GM12865 (cell line): ENCODE measurements at regions not wholly inside any gene's neighbourhood (a gene's known extent, or its start where the extent isn't known, plus 50 kb on each side); places are given as distances from the start of the nearest gene placed in this dataset.

ENCODE experiments used
- DNase-seq: peaks from one replicate; pipeline ENCODE4 v3.0.0; 2010; ENCODE audit warnings: low read depth
- H3K4me3 ChIP-seq: 2 replicates; pipeline ENCODE4 v1.5.1; 2011; ENCODE audit warnings: mild to moderate bottlenecking, low read depth, low read length, control low read depth
- CTCF ChIP-seq: IDR thresholded peaks from 2 replicates; pipeline ENCODE4 v1.5.1; 2011; ENCODE audit warnings: low read length, control low read depth, low read depth, inconsistent platforms; ENCODE audit not compliant: insufficient read depth; ENCODE audit errors: missing control alignments

- no peak for DNase-seq
- no peak for TF ChIP-seq CTCF
Observed at GRCh38 chr12:84730561-84731162, 181.9 kb downstream of the SLC6A15 start.

GRCh38 chr12:84727961-84728360, 184.6 kb downstream of the SLC6A15 start:
- DNase-seq, result no peak
- H3K4me3 ChIP-seq, result no peak overlapping the region
- TF ChIP-seq CTCF, result no peak

More at GRCh38 chr12:84730561-84731162, 181.9 kb downstream of the SLC6A15 start:
- no peak overlapping the region for H3K4me3 ChIP-seq

- DNase-seq, result no peak
- no peak for TF ChIP-seq CTCF
- H3K4me3 ChIP-seq, result no peak overlapping the region
Observed at GRCh38 chr12:84726780-84727179, 185.8 kb downstream of the SLC6A15 start.

- no peak for TF ChIP-seq CTCF
- no peak for DNase-seq
- H3K4me3 ChIP-seq, result no peak overlapping the region
Observed at GRCh38 chr12:84723988-84724387, 188.6 kb downstream of the SLC6A15 start.

GRCh38 chr12:84719997-84720396, 192.6 kb downstream of the SLC6A15 start:
- TF ChIP-seq CTCF, result no peak
- no peak overlapping the region for H3K4me3 ChIP-seq
- DNase-seq, result no peak

DNA sequence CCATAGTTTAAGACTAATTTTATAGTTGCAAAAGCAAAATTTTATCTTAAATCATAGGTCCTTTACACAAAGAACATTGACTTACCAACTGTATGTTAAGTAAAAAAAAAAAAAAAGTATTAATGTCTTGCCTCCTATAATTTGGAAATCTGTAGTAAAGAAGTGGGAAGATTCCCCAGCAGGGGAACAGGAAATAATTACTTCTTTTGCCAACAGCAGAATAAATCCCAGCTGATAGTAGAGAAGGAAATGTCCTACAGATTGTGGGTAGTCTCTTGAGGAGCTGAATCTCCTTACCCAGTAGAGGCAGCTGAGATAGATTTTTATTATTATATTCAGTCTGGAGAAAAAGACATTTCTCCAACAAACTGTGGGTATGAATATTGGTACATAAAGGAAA, 193.7 kb downstream of the SLC6A15 start:
- DNase-seq, result no peak
- no peak for TF ChIP-seq CTCF
- no peak overlapping the region for H3K4me3 ChIP-seq

DNA sequence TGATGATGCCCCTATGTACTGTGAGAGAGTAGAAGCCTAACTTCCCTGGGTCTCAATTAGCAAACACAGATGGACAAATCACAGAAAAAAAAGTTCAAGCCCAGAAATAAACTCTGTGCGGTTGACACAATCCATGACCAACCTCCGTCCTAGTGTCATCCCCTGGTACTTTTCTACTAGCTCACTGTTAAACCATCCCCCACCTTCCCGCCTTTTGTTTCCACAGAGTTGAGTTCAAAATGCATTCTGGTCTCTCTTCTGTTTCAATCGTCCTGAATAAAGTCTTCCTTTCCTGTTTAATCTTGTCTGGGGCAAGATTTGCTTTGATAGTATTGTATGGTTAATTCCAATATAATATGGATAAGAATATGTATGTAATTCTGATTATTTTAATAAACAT, 199.9 kb downstream of the SLC6A15 start:
- DNase-seq, result no peak
- no peak for TF ChIP-seq CTCF

More for the DNA sequence above, 199.9 kb downstream of the SLC6A15 start:
- H3K4me3 ChIP-seq, result no peak overlapping the region
